ENCODE measurements at regions not wholly inside any gene's neighbourhood (a gene's known extent, or its start where the extent isn't known, plus 50 kb on each side); places are given as distances from the start of the nearest gene placed in this dataset.

DNA sequence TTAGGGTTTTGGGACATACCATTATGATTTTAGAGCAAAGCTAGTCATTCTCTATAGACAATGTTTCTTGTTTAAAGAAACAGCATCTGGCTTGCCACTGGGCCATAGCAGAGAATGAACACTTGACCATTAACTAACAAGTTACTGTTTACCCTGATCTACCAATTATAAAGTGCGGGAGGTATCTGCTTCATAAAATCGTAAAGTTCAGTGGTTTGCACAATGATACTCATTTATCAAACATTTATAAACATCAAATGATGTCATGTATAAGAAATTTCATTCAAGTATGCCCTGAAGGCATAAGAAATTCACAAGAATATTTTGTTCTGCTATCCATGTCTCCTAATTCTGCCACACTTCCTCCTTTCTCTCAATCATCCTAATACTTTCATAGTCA is 139.2 kb downstream of the PCDH20 start:
- TF ChIP-seq POLR2A (IDR thresholded peaks at IDR 0.05) = no peak
- TF ChIP-seq, protein P1, sequence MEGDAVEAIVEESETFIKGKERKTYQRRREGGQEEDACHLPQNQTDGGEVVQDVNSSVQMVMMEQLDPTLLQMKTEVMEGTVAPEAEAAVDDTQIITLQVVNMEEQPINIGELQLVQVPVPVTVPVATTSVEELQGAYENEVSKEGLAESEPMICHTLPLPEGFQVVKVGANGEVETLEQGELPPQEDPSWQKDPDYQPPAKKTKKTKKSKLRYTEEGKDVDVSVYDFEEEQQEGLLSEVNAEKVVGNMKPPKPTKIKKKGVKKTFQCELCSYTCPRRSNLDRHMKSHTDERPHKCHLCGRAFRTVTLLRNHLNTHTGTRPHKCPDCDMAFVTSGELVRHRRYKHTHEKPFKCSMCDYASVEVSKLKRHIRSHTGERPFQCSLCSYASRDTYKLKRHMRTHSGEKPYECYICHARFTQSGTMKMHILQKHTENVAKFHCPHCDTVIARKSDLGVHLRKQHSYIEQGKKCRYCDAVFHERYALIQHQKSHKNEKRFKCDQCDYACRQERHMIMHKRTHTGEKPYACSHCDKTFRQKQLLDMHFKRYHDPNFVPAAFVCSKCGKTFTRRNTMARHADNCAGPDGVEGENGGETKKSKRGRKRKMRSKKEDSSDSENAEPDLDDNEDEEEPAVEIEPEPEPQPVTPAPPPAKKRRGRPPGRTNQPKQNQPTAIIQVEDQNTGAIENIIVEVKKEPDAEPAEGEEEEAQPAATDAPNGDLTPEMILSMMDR (IDR thresholded peaks at IDR 0.05) = no peak
